ENCODE measurements at regions not wholly inside any gene's neighbourhood (a gene's known extent, or its start where the extent isn't known, plus 50 kb on each side); places are given as distances from the start of the nearest gene placed in this dataset.

GRCh38 chr2:125296742-125297141, 1271.7 kb downstream of the CNTNAP5 start:
- TF ChIP-seq, protein P1, sequence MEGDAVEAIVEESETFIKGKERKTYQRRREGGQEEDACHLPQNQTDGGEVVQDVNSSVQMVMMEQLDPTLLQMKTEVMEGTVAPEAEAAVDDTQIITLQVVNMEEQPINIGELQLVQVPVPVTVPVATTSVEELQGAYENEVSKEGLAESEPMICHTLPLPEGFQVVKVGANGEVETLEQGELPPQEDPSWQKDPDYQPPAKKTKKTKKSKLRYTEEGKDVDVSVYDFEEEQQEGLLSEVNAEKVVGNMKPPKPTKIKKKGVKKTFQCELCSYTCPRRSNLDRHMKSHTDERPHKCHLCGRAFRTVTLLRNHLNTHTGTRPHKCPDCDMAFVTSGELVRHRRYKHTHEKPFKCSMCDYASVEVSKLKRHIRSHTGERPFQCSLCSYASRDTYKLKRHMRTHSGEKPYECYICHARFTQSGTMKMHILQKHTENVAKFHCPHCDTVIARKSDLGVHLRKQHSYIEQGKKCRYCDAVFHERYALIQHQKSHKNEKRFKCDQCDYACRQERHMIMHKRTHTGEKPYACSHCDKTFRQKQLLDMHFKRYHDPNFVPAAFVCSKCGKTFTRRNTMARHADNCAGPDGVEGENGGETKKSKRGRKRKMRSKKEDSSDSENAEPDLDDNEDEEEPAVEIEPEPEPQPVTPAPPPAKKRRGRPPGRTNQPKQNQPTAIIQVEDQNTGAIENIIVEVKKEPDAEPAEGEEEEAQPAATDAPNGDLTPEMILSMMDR (IDR thresholded peaks at IDR 0.05): no peak
- TF ChIP-seq POLR2AphosphoS5 (IDR thresholded peaks at IDR 0.05; ENCODE audit: insufficient read depth in 1 of 2, low read depth in 1 of 2) (no peak), POLR2A (IDR thresholded peaks at IDR 0.05) (no peak)
